K562 (cell line): ENCODE measurements at regions not wholly inside any gene's neighbourhood (a gene's known extent, or its start where the extent isn't known, plus 50 kb on each side); places are given as distances from the start of the nearest gene placed in this dataset.

Experiments used
- ATAC-seq: fragments of 200-7000 bp; cut with Tn5 transposase; 3 replicates; pipeline ENCODE4 v1.9.1; 2020; ENCODE audit warnings: moderate library complexity
- BruUV-seq: library from RNA; stranded (reverse); fragments of 400-500 nt; replicated peaks from 2 replicates; lab custom pipeline; 2021; lab: Mats Ljungman, UMichigan
- CTCF ChIA-PET: fragments of 300-600 bp; formaldehyde crosslinking; extraction: SDS; loops from one replicate; lab custom pipeline; 2021; ENCODE audit warnings: low intra/inter-chr PET ratio; lab: Yijun Ruan, JAX
- POLR2A ChIA-PET: fragments of 300-600, 350-650 bp; sonication (Branson Sonifier 250); formaldehyde crosslinking; extraction: SDS; loops from one replicate; lab custom pipeline; 2021; ENCODE audit warnings: antibody characterized with exemption, inconsistent platforms; lab: Yijun Ruan, JAX
- DNase-seq, 4 experiments: peaks; one replicate each; pipeline versions ENCODE4 v3.0.0 to v3.0.0-alpha.2; 2011 to 2018; ENCODE audit warnings: low spot score in 3 of 4, mixed read lengths in 3 of 4; ENCODE audit errors: extremely low read depth in 1 of 4
- FAIRE-seq: peaks from 2 replicates; lab custom pipeline; 2011; peaks lifted over from hg19 to GRCh38; lab: Jason Lieb, UNC
- H2AFZ ChIP-seq: 2 replicates; pipeline ENCODE4 v1.6.0; 2011; ENCODE audit warnings: low read depth, low read length, control low read depth, inconsistent platforms
- H3K27ac ChIP-seq: fragments of 200-600 bp; 3 replicates; pipeline ENCODE4 v1.8.0; 2011; ENCODE audit warnings: low read depth, mild to moderate bottlenecking, control low read depth, inconsistent platforms, low read length, moderate library complexity, mixed read lengths; ENCODE audit errors: extremely low read depth
- H3K27me3 ChIP-seq, 2 experiments: fragments of 300-600 bp in 1 of 2; 2 replicates in 1 of 2; 3 replicates in 1 of 2; pipeline versions ENCODE4 v1.6.0 to v1.8.0; 2011; ENCODE audit warnings: inconsistent platforms in 2 of 2, low read length in 2 of 2, mild to moderate bottlenecking in 1 of 2, mixed read lengths in 1 of 2, moderate library complexity in 1 of 2; ENCODE audit not compliant: control insufficient read depth in 2 of 2, insufficient read depth in 2 of 2
- H3K36me3 ChIP-seq: fragments of 300-600 bp; 3 replicates; pipeline ENCODE4 v1.8.0; 2011; ENCODE audit warnings: mild to moderate bottlenecking, low read length, inconsistent platforms; ENCODE audit not compliant: control insufficient read depth, insufficient read depth
- H3K4me1 ChIP-seq, 2 experiments: fragments of 200-600 bp in 1 of 2; replicated peaks in 1 of 2; 2 replicates in 1 of 2; 3 replicates in 1 of 2; pipeline versions ENCODE4 v1.5.1 to v1.8.0; 2011; ENCODE audit warnings: inconsistent platforms in 2 of 2, low read length in 2 of 2, mild to moderate bottlenecking in 1 of 2, mixed read lengths in 1 of 2, moderate library complexity in 1 of 2; ENCODE audit not compliant: control insufficient read depth in 2 of 2, insufficient read depth in 2 of 2
- H3K4me2 ChIP-seq: 2 replicates; pipeline ENCODE4 v1.6.1; 2011; ENCODE audit warnings: low read length, control low read depth, inconsistent platforms, mixed read lengths; ENCODE audit not compliant: insufficient read depth
- H3K4me3 ChIP-seq: fragments of 200-600 bp; sonication (generic), shearing (Covaris generic); 2 replicates; pipeline ENCODE4 v1.5.1; 2016; ENCODE audit warnings: control low read depth, inconsistent platforms
- H3K79me2 ChIP-seq: fragments of 200-600 bp; 3 replicates; pipeline ENCODE4 v1.8.0; 2011; ENCODE audit warnings: low read length, inconsistent platforms; ENCODE audit not compliant: control insufficient read depth, insufficient read depth
- H3K9ac ChIP-seq, 2 experiments: 2 replicates each; pipeline versions ENCODE4 v1.6.0 to v1.6.1; 2011; ENCODE audit warnings: low read depth in 2 of 2, low read length in 2 of 2, control low read depth in 1 of 2, inconsistent platforms in 1 of 2, mild to moderate bottlenecking in 1 of 2, mixed read lengths in 1 of 2; ENCODE audit not compliant: insufficient read depth in 1 of 2
- H3K9me1 ChIP-seq: one replicate; pipeline ENCODE4 v1.6.0; 2011; ENCODE audit warnings: inconsistent platforms, mild to moderate bottlenecking, low read length, moderate library complexity; ENCODE audit not compliant: control insufficient read depth, insufficient read depth
- H3K9me3 ChIP-seq: replicated peaks from 2 replicates; pipeline ENCODE4 v1.5.1; 2011; ENCODE audit warnings: low read depth, low read length, inconsistent platforms; ENCODE audit not compliant: control insufficient read depth, insufficient read depth
- H4K20me1 ChIP-seq: replicated peaks from 2 replicates; pipeline ENCODE4 v1.6.1; 2011; ENCODE audit warnings: low read length, inconsistent platforms, mixed read lengths; ENCODE audit not compliant: control insufficient read depth, insufficient read depth
- CBFA2T3 ChIP-seq: fragments of 450-650 bp; IDR thresholded peaks from 2 replicates; pipeline ENCODE4 v1.6.1; 2017
- FOXP1 ChIP-seq: sonication (generic); formaldehyde crosslinking; IDR thresholded peaks from 2 replicates; pipeline ENCODE4 v1.8.0; 2022; ENCODE audit warnings: mild to moderate bottlenecking, missing genetic modification reagents
- HLTF ChIP-seq: fragments of 450-650 bp; IDR thresholded peaks from 2 replicates; pipeline ENCODE4 v1.6.1; 2016
- HOMEZ ChIP-seq: fragments of 250-450 bp; sonication (Bioruptor Pico); IDR thresholded peaks from 2 replicates; pipeline ENCODE4 v1.4.0; 2020; ENCODE audit warnings: mild to moderate bottlenecking, moderate library complexity
- NFE2L1 ChIP-seq: fragments of 450-650 bp; IDR thresholded peaks from 2 replicates; pipeline ENCODE4 v1.6.1; 2016; ENCODE audit warnings: missing genetic modification characterization, low read depth, mild to moderate bottlenecking, missing compliant biosample characterization, moderate library complexity, borderline replicate concordance
- RAD21 ChIP-seq, 2 experiments: fragments of 250-450 bp in 1 of 2; fragments of 450-650 bp in 1 of 2; sonication (Bioruptor Pico) in 1 of 2; formaldehyde crosslinking in 1 of 2; IDR thresholded peaks in 1 of 2; conservative IDR thresholded peaks in 1 of 2; 2 replicates each; pipeline versions ENCODE4 v1.4.0 to v1.8.0; 2020 to 2022; ENCODE audit warnings: mild to moderate bottlenecking in 2 of 2, moderate library complexity in 1 of 2
- SRSF3 ChIP-seq: fragments of 200-400 bp; formaldehyde crosslinking; IDR thresholded peaks from 2 replicates; pipeline ENCODE4 v1.6.1; 2016; ENCODE audit warnings: mild to moderate bottlenecking, low read length, moderate library complexity; ENCODE audit not compliant: insufficient read depth
- TAF15 ChIP-seq: fragments of 200-400 bp; formaldehyde crosslinking; IDR thresholded peaks from 2 replicates; pipeline ENCODE4 v1.6.1; 2017; ENCODE audit warnings: mild to moderate bottlenecking, low read depth, low read length, moderate library complexity
- TRIM28 ChIP-seq: fragments of 450-650 bp; IDR thresholded peaks from 2 replicates; pipeline ENCODE4 v1.6.1; 2017
- VEZF1 ChIP-seq: fragments of 200-800 bp; sonication (Bioruptor generic); IDR thresholded peaks from 2 replicates; pipeline ENCODE4 v1.6.1; 2017; ENCODE audit warnings: missing genetic modification characterization, missing compliant biosample characterization
- ZNF507 ChIP-seq: conservative IDR thresholded peaks from 2 replicates; pipeline ENCODE4 v1.6.1; 2017; ENCODE audit warnings: missing genetic modification characterization, missing compliant biosample characterization
- WGBS: fragments of 100-300 bp; shearing (Covaris generic); methylation state at CpG from one replicate; pipeline ENCODE4 v1.1.6; 2016; ENCODE audit warnings: low coverage, mixed read lengths; ENCODE audit not compliant: insufficient coverage; ENCODE audit errors: missing lambda C conversion rate; 5-methylcytosine and 5-hydroxymethylcytosine counted together
- in situ Hi-C: fragments of 300-500 bp; cut with MboI; formaldehyde crosslinking; loops from 4 replicates; pipeline ENCODE4 v1.15.0; 2018; ENCODE audit warnings: inconsistent platforms, mixed read lengths
- intact Hi-C: fragments of 100-400 bp; cut with micrococcal nuclease; formaldehyde crosslinking; loops from 2 replicates; pipeline ENCODE4 v1.14.2; 2022
- TF ChIP-seq, protein P1 (sequence below): fragments of 450-650 bp; IDR thresholded peaks from 2 replicates; pipeline ENCODE4 v1.6.1; 2017; ENCODE audit warnings: antibody characterized with exemption
- TF ChIP-seq, protein P2 (sequence below): IDR thresholded peaks from 3 replicates; pipeline ENCODE4 v1.6.1; 2011; ENCODE audit warnings: borderline replicate concordance, mild to moderate bottlenecking; ENCODE audit not compliant: insufficient read length, insufficient read depth
- TF ChIP-seq, protein P3 (sequence below), 2 experiments: fragments of 450-650 bp in 1 of 2; IDR thresholded peaks; 2 replicates each; pipeline ENCODE4 v1.6.1; 2011 to 2017; ENCODE audit warnings: low read depth in 2 of 2, antibody characterized with exemption in 1 of 2, borderline replicate concordance in 1 of 2, low read length in 1 of 2, mild to moderate bottlenecking in 1 of 2, mixed read lengths in 1 of 2; ENCODE audit not compliant: control insufficient read depth in 1 of 2

DNA sequence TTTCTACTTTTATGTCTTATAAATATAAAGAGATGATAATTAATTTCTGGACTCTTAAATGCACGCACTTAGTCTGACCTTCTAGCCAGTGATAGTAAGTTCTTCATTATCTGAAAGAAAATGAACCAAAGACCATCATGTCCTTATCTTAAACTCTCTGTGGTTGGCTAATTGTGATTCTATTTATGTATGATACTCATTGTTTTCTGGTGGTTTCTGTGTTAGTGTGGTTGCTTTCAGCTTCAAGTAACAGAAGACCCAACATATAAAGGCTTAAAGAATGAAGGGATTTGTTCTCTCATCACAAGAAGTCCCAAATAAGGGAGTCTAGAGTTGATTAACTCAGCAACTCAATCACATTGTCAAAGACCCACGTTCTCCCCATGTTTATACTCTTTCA lies 225.2 kb upstream of the TANK start:
- ChIA-PET POLR2A (no interaction called here), CTCF (no interaction called here)
- H3K9ac ChIP-seq, result no peak overlapping the region
- H3K9me3 ChIP-seq, result no peaks in the 10 kb centered on the region; the same call in 1 of the 2 replicates
- no peak overlapping the region for H3K4me3 ChIP-seq
- no peak overlapping the region for H3K4me2 ChIP-seq
- H3K79me2 ChIP-seq, result no peaks in the 10 kb centered on the region
- H3K4me1 ChIP-seq, result no peaks in the 10 kb centered on the region
- no peaks in the 10 kb centered on the region for H3K9me1 ChIP-seq
- no peaks in the 10 kb centered on the region for H3K27me3 ChIP-seq
- intact Hi-C loops (no loop called here), in situ Hi-C loops (no loop called here)
- no peak for FAIRE-seq
- DNase-seq, result no peak
- ATAC-seq, result no peak
- no peaks in the 10 kb centered on the region for H3K36me3 ChIP-seq
- H2AFZ ChIP-seq, result no peak overlapping the region
- WGBS, result 0% methylated on average over 2 of the region's 2 CpGs
- no TSS peak for BruUV-seq
- no peaks in the 10 kb centered on the region for H4K20me1 ChIP-seq
- no peak overlapping the region for H3K27ac ChIP-seq
- TF ChIP-seq FOXP1 (no peak), TAF15 (no peak), RAD21 (CRISPR knock-in tag; conservative IDR thresholded peaks at IDR 0.05 in 1 of 2, IDR thresholded peaks at IDR 0.05 in 1 of 2) (no peak), ZNF507 (tag) (no peak), HOMEZ (CRISPR knock-in tag) (no peak), HLTF (no peak), TRIM28 (no peak), CBFA2T3 (no peak), VEZF1 (no peak), NFE2L1 (tag) (no peak), SRSF3 (no peak)
- TF ChIP-seq, protein P1, sequence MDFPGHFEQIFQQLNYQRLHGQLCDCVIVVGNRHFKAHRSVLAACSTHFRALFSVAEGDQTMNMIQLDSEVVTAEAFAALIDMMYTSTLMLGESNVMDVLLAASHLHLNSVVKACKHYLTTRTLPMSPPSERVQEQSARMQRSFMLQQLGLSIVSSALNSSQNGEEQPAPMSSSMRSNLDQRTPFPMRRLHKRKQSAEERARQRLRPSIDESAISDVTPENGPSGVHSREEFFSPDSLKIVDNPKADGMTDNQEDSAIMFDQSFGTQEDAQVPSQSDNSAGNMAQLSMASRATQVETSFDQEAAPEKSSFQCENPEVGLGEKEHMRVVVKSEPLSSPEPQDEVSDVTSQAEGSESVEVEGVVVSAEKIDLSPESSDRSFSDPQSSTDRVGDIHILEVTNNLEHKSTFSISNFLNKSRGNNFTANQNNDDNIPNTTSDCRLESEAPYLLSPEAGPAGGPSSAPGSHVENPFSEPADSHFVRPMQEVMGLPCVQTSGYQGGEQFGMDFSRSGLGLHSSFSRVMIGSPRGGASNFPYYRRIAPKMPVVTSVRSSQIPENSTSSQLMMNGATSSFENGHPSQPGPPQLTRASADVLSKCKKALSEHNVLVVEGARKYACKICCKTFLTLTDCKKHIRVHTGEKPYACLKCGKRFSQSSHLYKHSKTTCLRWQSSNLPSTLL, result no peak
- TF ChIP-seq, protein P2, sequence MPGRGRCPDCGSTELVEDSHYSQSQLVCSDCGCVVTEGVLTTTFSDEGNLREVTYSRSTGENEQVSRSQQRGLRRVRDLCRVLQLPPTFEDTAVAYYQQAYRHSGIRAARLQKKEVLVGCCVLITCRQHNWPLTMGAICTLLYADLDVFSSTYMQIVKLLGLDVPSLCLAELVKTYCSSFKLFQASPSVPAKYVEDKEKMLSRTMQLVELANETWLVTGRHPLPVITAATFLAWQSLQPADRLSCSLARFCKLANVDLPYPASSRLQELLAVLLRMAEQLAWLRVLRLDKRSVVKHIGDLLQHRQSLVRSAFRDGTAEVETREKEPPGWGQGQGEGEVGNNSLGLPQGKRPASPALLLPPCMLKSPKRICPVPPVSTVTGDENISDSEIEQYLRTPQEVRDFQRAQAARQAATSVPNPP, result no peak
- TF ChIP-seq, protein P3, sequence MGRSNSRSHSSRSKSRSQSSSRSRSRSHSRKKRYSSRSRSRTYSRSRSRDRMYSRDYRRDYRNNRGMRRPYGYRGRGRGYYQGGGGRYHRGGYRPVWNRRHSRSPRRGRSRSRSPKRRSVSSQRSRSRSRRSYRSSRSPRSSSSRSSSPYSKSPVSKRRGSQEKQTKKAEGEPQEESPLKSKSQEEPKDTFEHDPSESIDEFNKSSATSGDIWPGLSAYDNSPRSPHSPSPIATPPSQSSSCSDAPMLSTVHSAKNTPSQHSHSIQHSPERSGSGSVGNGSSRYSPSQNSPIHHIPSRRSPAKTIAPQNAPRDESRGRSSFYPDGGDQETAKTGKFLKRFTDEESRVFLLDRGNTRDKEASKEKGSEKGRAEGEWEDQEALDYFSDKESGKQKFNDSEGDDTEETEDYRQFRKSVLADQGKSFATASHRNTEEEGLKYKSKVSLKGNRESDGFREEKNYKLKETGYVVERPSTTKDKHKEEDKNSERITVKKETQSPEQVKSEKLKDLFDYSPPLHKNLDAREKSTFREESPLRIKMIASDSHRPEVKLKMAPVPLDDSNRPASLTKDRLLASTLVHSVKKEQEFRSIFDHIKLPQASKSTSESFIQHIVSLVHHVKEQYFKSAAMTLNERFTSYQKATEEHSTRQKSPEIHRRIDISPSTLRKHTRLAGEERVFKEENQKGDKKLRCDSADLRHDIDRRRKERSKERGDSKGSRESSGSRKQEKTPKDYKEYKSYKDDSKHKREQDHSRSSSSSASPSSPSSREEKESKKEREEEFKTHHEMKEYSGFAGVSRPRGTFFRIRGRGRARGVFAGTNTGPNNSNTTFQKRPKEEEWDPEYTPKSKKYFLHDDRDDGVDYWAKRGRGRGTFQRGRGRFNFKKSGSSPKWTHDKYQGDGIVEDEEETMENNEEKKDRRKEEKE (IDR thresholded peaks at IDR 0.05; ENCODE audit: borderline replicate concordance in 1 of 2, control insufficient read depth in 1 of 2, low read depth in 2 of 2, low read length in 1 of 2), result no peak
